ENCODE measurements at regions not wholly inside any gene's neighbourhood (a gene's known extent, or its start where the extent isn't known, plus 50 kb on each side); places are given as distances from the start of the nearest gene placed in this dataset.

DNA sequence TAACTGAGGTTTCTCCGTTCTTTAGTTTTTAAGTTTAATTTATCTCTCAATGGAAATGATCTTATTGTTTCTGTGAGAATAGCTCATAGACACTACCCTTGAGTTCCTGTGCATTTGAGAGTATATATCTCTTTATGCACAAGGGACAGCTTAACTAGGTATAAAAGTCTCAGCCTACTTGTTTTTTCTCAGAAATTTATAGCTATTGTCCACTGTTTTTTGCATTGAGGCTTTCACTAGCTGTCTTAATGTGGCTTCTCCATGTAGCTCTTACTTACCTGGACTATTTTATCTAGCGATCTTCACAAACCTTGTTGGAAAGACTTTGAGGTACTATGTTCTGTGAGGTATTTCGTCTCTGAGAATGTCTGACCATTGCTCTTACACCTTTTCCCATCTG, 153.9 kb upstream of the RTL1 start:
- no peak for DNase-seq
- in situ Hi-C loops (cut with MboI; ENCODE audit: low pct_unique_long_range_greater_than_20kb, low sequenced_read_pairs): no loop called here

DNA sequence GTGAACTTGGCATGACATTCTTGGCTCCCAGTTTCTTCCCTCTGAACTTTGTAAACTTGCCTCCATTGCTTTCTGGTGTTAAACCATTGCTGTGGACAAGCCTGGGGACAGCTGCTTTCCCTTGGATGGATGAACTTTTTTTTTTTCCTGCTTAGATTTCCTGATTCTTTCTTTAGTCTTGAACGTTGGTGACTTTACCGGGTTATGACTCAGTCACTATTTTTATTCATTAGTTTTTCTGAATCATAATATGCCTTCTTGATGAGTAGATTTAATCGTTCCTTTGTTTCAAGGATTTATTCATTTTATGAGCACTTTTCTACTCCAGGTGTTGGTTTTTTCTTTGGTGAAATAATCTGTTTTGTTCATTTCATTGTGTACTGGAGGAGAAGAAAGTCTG, 155.0 kb upstream of the RTL1 start:
- no peak for DNase-seq
- in situ Hi-C loops (cut with MboI; ENCODE audit: low pct_unique_long_range_greater_than_20kb, low sequenced_read_pairs): no loop called here

DNA sequence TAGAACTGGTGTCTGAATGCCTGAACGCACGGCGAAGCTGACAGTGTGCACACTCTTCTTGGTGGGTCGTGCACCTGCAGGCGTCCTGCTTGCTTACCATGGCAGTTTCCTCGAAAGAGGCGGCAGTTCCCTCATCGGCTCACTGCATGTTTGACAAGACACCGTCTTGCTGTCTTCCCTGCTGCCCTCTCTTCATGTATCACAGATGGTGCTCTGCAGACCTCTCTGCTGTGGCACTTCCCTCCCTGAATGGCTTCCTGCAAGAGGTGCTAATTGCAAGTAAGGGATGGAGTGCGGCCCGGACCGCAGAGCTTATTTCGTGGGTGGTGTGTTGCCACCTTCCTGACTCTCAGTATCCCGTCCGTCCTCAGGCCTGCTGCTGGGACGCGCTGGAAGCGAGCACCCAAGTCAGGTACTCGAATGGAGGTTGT, 156.7 kb upstream of the RTL1 start:
- in situ Hi-C loops (cut with MboI; ENCODE audit: low pct_unique_long_range_greater_than_20kb, low sequenced_read_pairs): no loop called here
- DNase-seq: no peak

DNA sequence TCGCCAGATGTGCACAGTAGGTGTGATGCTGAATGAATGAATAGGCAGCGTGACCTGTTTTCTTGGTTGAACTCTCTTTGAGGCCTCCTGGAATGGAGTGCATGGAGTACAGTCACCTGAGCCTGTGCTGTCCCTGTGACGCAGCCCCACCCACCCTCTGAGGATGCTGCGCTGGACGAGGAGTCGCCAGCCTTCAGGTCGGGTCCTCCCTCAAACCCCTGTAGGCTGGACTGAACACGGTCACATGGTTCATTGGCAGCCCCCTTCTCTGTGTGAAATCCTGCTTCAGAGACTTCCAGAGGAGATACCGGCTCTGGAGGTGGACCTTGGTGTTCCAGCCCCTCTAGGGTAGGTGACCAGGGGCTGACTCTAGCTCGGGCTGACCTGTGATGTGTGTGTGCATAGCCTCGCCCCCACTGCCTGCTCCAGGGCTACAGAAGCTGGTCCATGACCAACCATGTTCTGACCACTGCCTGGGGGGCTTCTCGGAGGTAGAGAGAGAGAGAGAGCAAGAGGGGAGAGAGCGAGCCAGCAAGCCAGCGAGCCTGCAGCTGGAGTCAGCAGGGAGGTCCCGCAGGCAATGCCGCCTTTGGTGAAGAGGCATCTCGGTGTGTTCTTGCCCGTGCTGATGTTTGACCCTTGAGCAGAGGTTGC, 158.0 kb upstream of the RTL1 start:
- in situ Hi-C loops (cut with MboI; ENCODE audit: low pct_unique_long_range_greater_than_20kb, low sequenced_read_pairs): no loop called here
- DNase-seq: no peak

DNA sequence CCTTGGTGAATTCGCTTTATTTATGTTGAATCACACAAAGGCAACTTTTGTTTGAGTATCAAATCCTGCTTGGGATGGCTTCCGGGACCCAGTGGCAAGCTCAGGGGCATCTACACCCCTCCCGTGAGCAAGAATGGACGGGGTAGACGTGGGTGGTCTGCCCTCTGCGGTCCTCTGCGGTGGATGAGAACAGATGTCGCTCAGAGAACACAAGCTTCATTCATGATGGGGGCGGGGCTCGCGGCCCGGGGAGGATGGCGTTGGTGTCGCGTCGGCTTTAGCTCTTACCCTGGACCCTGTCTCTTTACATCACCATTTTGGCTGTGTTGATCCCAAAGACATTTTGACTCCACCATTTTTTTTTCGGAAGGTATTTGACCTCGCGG, 158.5 kb upstream of the RTL1 start:
- no peak for DNase-seq
- in situ Hi-C loops (cut with MboI; ENCODE audit: low pct_unique_long_range_greater_than_20kb, low sequenced_read_pairs): no loop called here

DNA sequence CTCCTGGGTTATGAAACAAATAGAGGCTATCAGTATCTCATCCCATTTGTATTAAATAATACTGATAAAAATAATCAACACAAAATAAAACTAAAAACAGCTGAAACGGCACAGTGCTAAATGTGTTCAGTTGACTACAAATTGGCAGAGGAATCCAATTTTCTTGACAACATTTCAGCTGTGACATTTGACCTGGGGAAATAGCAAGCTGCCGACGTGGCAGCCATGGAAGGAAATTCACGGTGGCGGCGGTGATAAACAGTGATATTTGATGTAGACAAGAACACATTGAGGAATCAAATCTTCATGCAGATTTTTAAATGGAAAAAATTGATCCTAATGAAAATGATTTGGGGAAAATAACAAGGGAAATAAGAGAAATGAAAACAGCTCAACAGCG, 159.1 kb upstream of the RTL1 start:
- DNase-seq: no peak
- in situ Hi-C loops (cut with MboI; ENCODE audit: low pct_unique_long_range_greater_than_20kb, low sequenced_read_pairs): no loop called here

DNA sequence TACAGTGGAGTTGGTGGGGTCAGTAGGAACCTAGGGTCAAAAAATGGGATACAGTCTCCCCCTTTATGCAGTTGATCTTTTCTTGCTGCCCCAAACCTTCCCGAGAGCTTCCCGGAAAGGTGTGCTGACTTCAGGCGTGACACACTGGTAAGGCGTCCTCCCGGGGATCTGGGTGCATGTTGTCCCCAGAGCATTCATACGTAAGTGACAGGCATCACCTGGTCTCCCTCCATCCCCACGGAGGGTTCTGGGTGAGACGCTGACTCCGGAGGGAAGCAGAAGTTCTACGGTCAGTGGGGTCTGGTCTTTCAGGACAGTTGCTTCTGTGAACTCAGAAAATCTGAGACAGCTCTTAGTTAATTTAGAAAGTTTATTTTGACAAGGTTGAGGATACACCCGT, 159.6 kb upstream of the RTL1 start:
- in situ Hi-C loops (cut with MboI; ENCODE audit: low pct_unique_long_range_greater_than_20kb, low sequenced_read_pairs): no loop called here

DNA sequence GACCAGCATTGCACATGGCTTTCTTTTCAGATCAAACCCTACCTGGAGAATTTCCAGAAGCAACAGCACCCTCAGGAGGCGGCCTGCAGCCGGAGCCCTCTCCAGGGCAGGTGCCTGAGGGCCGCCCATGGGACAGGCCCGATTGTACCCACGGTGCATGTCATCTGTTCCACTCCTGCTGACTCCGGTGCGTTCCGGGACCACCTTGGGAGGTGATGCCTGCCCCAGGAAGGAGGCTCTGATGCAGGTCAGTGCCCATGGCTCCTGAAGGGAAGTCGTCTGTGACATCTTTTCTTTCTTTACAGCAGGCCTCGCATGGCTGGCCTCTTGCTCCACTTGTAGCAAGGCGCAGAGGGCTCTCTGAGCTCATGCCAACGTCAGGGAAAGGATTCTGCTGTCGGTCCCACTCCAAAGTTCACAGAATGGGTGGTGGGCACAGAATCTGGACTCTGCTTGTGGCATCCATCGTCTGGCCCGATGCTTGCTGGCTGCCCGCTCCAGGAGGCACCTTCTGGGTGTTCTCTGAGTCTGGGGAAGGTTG, 160.7 kb upstream of the RTL1 start:
- DNase-seq: no peak
- in situ Hi-C loops (cut with MboI; ENCODE audit: low pct_unique_long_range_greater_than_20kb, low sequenced_read_pairs): no loop called here

More for the DNA sequence above, 159.6 kb upstream of the RTL1 start:
- DNase-seq: no peak

DNA sequence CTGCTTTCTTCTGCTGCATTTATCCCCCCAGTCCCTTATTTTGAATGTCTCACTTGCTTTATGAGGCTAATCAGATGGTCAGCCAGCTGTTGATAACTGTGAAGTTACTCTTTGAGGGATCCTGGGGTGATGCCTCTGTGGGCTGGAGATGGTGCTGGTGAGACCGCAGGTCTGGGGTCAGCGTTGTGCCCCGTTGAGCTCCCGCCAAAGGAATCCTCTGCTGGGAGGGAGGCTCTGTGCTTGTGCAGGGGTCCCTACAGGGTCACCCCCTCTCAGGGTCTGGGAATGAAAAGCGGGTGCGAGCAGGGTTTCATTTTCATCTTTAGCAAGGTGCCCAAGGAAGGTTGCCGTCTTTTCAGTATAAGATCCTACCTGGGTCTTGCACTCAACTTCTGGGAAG, 161.2 kb upstream of the RTL1 start:
- no peak for DNase-seq
- in situ Hi-C loops (cut with MboI; ENCODE audit: low pct_unique_long_range_greater_than_20kb, low sequenced_read_pairs): no loop called here

DNA sequence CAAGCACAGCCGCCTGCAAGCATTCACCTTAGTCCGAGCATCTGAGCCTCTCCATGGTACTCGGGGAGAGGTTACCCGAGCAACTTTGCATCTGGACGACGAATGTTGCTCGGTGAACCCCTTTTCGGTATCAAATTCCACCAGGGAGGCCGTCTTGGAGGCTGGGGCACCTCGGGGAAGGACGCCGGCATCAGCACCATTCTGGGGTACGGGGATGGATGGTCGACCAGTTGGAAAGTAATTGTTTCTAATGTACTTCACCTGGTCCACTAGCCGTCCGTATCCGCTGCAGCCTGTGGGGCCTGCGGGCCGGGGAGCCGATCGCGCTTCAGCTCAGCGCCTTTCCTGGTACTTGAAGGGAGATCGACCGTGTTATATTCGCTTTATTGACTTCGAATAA, 161.7 kb upstream of the RTL1 start:
- in situ Hi-C loops (cut with MboI; ENCODE audit: low pct_unique_long_range_greater_than_20kb, low sequenced_read_pairs): no loop called here
- no peak for DNase-seq

DNA sequence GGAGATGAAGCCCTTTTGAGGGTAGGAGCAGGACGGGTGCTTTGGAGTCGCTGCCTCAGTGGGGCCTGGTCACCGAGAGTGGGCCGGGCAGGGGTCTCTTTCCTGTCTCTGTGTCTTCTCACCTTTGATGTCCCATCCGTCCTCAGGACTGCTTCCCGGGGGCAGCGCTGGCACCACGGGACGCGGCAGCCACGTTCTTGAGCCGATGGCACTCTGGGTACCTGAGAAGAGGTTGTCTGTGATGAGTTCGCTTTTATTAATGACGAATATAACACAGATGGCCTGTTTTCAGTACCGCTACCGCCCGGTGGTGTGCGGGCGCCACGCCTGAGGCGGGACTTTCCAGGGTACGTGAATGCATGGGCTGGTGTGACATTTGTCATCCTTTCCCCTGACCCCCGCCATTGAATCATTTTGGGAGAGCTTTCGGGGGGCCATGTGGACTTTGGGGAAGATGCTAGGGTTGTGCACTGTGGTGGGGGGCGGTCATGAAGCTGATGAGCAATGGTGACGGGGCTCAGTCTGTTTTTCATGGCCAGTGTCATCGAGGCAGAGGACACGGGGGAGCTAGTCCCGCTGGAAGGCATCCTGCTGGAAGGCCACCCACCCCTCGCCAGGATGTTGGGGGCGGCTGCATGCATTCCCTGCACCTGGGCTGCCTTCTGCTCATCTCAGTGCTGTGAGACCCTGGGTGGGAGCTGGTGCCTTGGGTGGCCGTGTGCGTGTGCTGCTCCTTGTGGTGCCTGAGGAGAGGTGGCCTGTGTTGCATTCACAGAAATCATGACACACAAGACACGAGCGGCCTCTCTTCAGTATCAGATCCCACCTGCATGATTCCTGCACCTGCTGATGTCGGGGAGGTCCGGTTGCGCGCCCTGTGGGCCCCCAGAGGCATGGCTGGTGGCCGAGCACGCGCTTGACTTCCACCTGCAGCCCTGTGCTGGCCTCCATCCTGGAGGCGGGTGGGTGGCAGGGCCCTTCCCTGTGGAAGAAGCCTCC, 162.5 kb upstream of the RTL1 start:
- DNase-seq: no peak

DNA sequence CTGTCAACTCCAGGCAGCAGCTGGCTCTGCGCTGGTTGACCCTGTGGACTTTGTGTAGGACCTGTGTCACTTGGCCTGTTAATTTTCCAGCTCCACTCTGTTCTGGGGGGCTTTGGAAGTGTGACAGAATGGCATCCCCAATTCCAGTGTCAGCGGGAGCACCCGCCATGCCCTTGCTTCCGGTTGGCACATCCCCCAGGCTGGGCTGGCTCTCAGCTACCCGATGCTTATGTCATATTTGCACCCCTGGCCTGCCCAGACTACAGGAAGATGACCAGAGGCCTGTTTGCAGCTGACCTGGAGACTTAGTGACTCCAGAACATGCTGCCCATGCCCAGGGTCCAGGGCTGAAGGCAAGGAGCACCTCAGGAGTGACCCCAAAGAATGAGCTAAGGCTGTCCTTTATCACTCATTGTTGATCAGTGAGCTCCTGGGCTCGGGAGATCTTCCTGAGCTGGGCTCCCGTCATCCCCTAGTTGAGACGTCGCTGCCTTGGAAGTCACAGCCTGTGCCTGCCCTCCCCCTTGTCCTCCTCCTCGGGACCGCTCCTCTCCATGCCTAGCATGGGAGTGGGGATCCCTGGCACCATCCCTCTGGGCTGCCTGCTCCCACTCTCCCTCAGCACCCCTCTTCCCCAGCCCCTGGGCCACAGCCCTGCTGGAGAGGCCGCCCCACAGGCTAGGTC, 163.4 kb upstream of the RTL1 start:
- in situ Hi-C loops (cut with MboI; ENCODE audit: low pct_unique_long_range_greater_than_20kb, low sequenced_read_pairs): no loop called here
- no peak for DNase-seq

More for the DNA sequence above, 162.5 kb upstream of the RTL1 start:
- in situ Hi-C loops (cut with MboI; ENCODE audit: low pct_unique_long_range_greater_than_20kb, low sequenced_read_pairs): no loop called here

DNA sequence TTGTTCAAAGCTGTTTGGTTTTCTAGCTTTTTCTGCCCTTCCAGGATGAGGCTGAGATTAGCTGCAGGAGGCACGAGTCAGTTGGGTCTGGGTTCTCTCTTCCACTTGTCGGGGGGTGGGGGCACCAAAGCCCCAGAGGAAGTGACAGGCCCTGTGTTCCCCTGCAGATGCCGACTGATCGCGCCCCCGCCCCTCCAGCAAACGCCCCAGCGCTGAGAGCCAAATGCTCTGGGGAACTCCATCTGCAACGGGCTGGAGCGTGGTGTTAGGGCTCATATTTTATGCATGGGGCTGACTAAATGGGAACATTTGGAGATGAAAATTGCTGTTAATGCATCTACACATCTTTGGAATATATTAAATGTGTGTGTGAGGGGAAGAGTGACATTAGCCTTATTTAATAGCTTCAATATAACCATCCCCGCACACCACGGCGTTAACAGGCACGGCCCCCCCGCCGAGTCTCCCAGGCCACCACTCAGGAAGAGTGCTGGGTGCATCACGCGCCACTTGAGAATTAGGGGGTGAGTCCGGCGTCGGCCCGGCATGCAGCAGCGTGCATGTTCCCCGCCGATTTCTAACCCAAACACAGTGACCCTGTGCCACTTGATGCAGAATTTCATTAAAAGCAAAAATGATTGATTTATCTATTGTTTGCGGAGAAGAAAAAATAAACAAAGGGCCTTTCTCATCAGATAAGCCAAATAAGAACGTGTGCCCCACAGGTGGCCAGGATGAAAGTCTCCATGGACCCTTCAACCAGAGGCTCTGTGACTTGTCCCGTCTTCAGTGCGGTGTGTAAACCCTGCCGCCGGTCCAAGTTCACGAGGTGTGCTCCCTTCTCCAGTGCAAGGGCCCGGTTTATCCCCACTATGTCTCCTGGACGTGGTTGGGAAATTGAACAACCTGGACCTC, 165.0 kb upstream of the RTL1 start:
- in situ Hi-C loops (cut with MboI; ENCODE audit: low pct_unique_long_range_greater_than_20kb, low sequenced_read_pairs): no loop called here

DNA sequence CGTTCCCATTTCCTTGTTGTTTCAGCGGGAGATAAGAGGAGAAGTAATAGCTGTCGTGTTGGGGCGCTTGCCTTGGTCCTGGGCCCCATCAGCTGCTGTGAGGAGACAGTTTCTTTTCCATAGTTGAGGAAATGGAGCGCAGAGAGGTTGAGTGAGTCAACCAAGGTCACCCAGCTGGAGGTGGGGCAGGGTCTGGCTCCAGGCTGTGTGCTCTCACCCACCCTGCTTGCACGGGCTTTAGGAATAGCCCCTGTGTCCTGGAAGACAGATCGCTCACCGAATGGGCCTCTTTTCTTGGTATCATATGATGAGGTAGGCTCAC, 165.7 kb upstream of the RTL1 start:
- DNase-seq: no peak
- in situ Hi-C loops (cut with MboI; ENCODE audit: low pct_unique_long_range_greater_than_20kb, low sequenced_read_pairs): no loop called here

More for the DNA sequence above, 165.0 kb upstream of the RTL1 start:
- DNase-seq: no peak

DNA sequence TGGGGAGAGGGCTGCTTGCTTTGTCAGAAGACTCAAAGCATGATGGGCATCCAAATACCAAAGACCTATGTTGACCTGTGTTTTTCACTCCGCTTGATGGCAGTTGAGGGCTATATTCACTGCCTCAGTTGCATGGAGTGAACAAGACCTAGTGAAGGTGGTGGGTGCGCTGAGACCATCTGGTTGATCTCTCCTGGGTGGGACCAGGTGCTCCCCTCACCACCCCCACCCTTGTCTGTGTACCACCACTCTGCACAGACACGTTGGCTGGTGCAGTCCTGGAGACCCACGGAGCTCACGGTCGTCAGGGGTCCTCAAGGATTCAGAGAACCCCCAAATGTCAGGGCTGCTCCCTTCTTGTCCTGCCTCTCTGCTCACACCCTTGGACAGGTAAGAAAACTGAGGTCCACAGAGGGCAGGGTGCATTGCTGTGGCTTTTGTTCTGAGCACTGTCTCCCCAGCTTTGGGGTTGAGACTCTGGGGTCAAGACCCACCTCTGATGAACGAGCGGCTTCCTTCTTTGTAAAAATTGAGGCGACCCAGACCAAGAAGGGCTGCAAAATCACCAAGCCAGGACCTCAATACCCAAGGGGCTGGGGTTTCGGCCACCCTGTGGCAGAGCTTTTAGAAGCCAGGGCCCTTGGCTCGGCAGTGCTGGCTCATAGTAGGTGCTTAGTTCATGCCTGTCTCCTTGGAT, 166.3 kb upstream of the RTL1 start:
- DNase-seq: no peak
- in situ Hi-C loops (cut with MboI; ENCODE audit: low pct_unique_long_range_greater_than_20kb, low sequenced_read_pairs): no loop called here

DNA sequence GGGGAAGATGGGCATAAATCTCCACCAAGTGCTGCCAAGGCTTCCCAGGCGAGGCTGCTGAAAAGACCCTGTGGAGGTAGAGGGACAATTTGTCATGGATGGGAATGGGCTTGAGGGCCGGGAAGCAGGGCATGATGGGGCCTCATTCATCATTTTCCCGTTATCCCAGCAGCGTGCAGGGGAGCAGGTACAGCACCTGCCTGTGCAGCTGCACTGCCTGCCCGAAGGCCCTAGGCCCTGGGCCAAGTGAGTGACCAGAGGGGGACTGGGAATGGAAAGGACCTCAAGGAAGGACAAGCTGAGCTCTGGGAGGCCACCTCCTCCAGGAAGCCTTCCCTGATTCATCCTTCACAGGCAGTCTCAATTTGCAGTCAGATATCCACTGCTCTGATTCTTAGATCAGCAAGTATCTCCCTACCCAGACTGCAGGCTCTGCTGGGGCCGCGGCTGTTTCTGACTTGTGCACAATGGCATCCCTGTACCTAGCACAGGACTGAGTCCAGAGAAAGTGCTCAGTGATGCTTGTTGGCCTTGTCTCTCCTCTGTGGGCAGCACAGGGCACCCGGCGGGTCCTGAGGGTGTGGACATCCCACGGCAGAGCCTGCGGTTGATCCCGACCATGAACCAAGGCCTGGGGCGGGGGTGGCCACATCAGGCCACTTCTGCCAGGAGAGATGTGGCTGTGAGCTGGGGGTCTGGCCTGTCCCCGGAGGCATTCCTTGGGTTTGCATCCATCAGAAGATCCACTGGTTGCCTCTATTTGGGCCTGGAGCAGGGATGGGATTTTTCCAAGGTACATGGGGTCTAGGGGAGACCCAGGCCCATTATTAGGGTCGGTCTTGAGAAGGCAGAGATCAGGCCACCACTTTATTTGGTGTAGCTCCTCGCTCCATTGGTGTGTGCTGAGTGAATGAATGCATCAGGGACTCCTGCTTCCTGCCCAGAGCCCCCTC, 167.3 kb upstream of the RTL1 start:
- DNase-seq: no peak
- in situ Hi-C loops (cut with MboI; ENCODE audit: low pct_unique_long_range_greater_than_20kb, low sequenced_read_pairs): no loop called here

DNA sequence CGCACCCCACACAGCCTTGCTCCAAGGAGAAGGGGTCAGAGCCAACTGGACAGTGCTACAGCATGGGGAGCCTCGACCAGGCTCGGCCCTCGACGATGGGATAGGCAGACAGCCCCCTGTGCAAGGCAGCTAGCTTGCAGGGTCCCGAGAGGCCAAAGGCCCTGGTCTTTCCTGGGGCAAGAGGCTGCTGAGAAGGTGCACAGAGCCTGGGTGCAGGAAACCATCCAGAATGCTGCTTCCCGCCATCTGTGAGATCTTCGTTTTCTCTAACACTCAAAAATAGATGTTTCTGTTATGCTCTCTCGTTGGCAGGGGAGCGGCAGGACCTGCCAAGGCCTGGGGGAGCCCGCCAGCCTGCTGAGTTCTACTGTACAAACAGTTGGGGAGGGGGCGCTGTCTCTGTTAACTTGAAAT, 168.0 kb upstream of the RTL1 start:
- in situ Hi-C loops (cut with MboI; ENCODE audit: low pct_unique_long_range_greater_than_20kb, low sequenced_read_pairs): no loop called here
- no peak for DNase-seq
